Vagina (tissue), 2 donors: ENCODE measurements at regions not wholly inside any gene's neighbourhood (a gene's known extent, or its start where the extent isn't known, plus 50 kb on each side); places are given as distances from the start of the nearest gene placed in this dataset.

Experiments
- POLR2A ChIP-seq, 2 donors: fragments of 450-650 bp; IDR thresholded peaks; one replicate each; pipeline ENCODE4 v1.6.1; 2017; ENCODE audit warnings: antibody characterized with exemption in 2 of 2, mild to moderate bottlenecking in 2 of 2, moderate library complexity in 2 of 2
- POLR2AphosphoS5 ChIP-seq, 2 donors: sonication (generic); formaldehyde crosslinking; IDR thresholded peaks; one replicate each; pipeline ENCODE4 v1.9.0; 2017; ENCODE audit warnings: antibody characterized with exemption in 2 of 2, mild to moderate bottlenecking in 2 of 2, low read depth in 1 of 2; ENCODE audit not compliant: insufficient read depth in 1 of 2
- TF ChIP-seq, protein P1 (sequence below), 3 experiments: fragments of 450-650 bp in 2 of 3; fragments of 200-600 bp in 1 of 3; sonication (generic) in 1 of 3; IDR thresholded peaks; one replicate each; pipeline ENCODE4 v1.5.1; 2017 to 2019; ENCODE audit warnings: antibody characterized with exemption in 3 of 3, mild to moderate bottlenecking in 2 of 3, moderate library complexity in 2 of 3

DNA sequence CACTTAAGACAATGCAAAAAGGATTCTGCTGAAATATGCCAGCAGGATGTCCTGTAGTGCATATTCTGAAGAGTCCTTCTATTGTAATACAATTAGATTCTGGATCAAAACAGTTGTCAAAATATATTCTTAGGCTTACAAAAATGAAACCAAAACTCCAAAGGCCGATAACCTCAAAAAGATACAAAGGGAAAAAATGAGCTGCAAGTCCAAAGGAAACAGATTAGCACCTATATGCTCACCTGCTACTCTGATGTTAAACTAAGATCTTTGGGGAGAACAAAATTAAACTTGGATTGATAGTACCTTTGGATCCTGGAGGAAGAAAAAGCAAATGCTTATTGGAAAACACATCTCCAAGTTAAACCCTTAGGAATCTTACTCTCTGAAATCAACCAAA is 397.1 kb downstream of the SPATA31D1 start:
- TF ChIP-seq, protein P1, sequence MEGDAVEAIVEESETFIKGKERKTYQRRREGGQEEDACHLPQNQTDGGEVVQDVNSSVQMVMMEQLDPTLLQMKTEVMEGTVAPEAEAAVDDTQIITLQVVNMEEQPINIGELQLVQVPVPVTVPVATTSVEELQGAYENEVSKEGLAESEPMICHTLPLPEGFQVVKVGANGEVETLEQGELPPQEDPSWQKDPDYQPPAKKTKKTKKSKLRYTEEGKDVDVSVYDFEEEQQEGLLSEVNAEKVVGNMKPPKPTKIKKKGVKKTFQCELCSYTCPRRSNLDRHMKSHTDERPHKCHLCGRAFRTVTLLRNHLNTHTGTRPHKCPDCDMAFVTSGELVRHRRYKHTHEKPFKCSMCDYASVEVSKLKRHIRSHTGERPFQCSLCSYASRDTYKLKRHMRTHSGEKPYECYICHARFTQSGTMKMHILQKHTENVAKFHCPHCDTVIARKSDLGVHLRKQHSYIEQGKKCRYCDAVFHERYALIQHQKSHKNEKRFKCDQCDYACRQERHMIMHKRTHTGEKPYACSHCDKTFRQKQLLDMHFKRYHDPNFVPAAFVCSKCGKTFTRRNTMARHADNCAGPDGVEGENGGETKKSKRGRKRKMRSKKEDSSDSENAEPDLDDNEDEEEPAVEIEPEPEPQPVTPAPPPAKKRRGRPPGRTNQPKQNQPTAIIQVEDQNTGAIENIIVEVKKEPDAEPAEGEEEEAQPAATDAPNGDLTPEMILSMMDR (IDR thresholded peaks at IDR 0.05), result no peak
- TF ChIP-seq POLR2A (IDR thresholded peaks at IDR 0.05), result no peak
- TF ChIP-seq POLR2AphosphoS5 (IDR thresholded peaks at IDR 0.05; ENCODE audit: insufficient read depth in 1 of 2, low read depth in 1 of 2), result no peak
